Muscle layer of colon (tissue), 2 donors: ENCODE measurements at regions not wholly inside any gene's neighbourhood (a gene's known extent, or its start where the extent isn't known, plus 50 kb on each side); places are given as distances from the start of the nearest gene placed in this dataset.

Source experiments
- H3K27ac ChIP-seq: one replicate; pipeline ENCODE4 v1.7.0; 2013; ENCODE audit warnings: low read depth, mild to moderate bottlenecking, low read length, moderate library complexity
- H3K27me3 ChIP-seq, 2 donors: one replicate each; pipeline ENCODE4 v1.7.0; 2013; ENCODE audit warnings: low read length in 2 of 2, mild to moderate bottlenecking in 2 of 2; ENCODE audit not compliant: insufficient read depth in 2 of 2, control insufficient read depth in 1 of 2
- H3K36me3 ChIP-seq: one replicate; pipeline ENCODE4 v1.7.0; 2013; ENCODE audit warnings: mild to moderate bottlenecking, low read length; ENCODE audit not compliant: insufficient read depth
- H3K4me1 ChIP-seq: one replicate; pipeline ENCODE4 v1.7.0; 2013; ENCODE audit warnings: mild to moderate bottlenecking, low read length; ENCODE audit not compliant: insufficient read depth
- H3K4me3 ChIP-seq, 2 donors: one replicate each; pipeline ENCODE4 v1.7.0; 2013; ENCODE audit warnings: low read length in 2 of 2, low read depth in 1 of 2, mild to moderate bottlenecking in 1 of 2, moderate library complexity in 1 of 2
- H3K9ac ChIP-seq: one replicate; pipeline ENCODE4 v1.7.0; 2013; ENCODE audit warnings: low read length
- H3K9me3 ChIP-seq: one replicate; pipeline ENCODE4 v1.7.0; 2013; ENCODE audit warnings: mild to moderate bottlenecking, low read length
- donor health status: abdominal sarcoma.
- donor health status: Adenocarcinoma of cecum.

DNA sequence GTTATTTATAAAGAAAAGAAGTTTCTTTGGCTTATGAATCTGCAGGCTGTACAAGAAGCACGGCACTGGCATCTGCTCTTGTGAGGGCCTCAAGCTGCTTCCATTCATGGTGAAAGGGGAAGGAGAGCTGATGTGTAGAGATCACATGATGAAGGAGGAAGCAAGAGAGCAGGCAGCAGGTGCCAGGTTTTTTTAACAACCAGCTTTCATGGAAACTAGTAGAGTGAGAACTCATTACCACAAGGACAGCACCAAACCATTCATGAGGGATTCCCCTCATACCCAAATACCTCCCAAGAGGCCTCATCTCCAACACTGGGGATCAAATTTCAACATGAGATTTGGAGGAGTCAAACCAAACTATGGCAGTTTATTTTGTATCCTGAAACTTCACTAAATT is 85.8 kb upstream of the CAMK1G start:
- Histone ChIP-seq H3K27me3 (no peaks in the 10 kb centered on the region), H3K4me3 (no peak overlapping the region), H3K27ac (no peak overlapping the region), H3K4me1 (no peaks in the 10 kb centered on the region), H3K9ac (no peak overlapping the region), H3K36me3 (no peaks in the 10 kb centered on the region), H3K9me3 (no peaks in the 10 kb centered on the region)

DNA sequence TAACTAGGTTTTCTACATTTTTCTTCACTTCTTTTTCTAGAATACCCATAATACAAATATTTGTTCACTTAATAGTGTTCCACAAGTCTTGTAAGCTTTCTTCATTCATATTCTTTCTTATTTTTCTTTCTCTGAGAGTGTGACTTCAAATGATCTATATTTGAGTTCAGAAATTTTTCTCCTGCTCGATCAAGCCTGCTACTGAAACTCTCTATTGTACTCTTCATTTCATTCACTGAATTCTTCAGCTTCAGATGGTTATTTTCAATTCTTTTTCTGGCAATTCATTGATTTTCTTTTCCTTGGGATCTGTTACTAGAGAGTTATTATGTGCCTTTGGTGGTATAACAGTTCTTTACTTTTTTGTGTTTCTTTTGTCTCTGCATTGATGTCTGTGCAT is 82.5 kb upstream of the CAMK1G start:
- no peaks in the 10 kb centered on the region for H3K4me1 ChIP-seq
- no peaks in the 10 kb centered on the region for H3K36me3 ChIP-seq
- H3K27me3 ChIP-seq = no peaks in the 10 kb centered on the region
- H3K27ac ChIP-seq = no peak overlapping the region
- H3K9ac ChIP-seq = no peak overlapping the region
- no peak overlapping the region for H3K4me3 ChIP-seq
- no peaks in the 10 kb centered on the region for H3K9me3 ChIP-seq

DNA sequence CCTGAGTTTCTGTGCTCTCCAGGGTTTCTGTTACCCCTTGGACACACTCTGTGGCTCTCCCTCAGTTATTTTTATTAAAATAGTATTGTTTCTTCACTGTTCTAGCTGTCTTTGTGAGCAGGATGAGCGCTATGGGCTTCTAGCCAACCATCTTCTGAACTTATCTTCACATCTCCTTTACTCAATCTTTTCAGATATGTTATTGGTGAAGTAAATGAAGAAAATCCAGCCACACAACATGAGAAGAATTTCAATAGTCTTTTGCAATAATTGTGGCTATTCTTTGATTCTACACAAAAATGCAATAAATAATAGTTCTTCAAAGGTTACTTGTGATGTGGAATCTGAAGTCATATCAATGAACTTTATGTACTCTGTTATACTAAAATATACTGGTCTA is 80.3 kb upstream of the CAMK1G start:
- H3K9ac ChIP-seq = no peak overlapping the region
- no peak overlapping the region for H3K4me3 ChIP-seq
- H3K27me3 ChIP-seq = no peaks in the 10 kb centered on the region
- no peaks in the 10 kb centered on the region for H3K36me3 ChIP-seq
- H3K4me1 ChIP-seq = no peaks in the 10 kb centered on the region
- no peak overlapping the region for H3K27ac ChIP-seq
- H3K9me3 ChIP-seq = no peaks in the 10 kb centered on the region

DNA sequence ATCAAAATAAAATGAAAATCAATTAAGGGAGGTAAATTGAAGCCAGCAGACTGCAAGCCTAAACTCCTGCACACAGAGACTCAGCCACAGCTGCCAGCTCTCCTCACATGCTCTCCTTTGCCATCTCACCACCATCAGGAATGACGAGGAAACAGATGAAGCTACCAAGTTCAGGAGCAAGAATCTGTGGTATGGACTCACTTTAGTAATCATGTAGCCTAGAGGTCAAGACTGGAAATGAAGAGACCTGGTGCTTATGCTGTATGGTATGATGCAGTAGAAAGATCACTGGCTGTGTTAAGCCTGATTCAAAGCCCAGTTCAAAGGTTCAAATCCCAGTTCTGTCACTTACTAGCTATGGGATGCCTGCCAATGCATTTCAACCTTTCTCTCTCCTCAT is 78.9 kb upstream of the CAMK1G start:
- Histone ChIP-seq H3K36me3 (no peaks in the 10 kb centered on the region), H3K4me1 (no peaks in the 10 kb centered on the region), H3K4me3 (no peak overlapping the region), H3K27me3 (no peaks in the 10 kb centered on the region), H3K27ac (no peak overlapping the region), H3K9ac (no peak overlapping the region), H3K9me3 (no peaks in the 10 kb centered on the region)

DNA sequence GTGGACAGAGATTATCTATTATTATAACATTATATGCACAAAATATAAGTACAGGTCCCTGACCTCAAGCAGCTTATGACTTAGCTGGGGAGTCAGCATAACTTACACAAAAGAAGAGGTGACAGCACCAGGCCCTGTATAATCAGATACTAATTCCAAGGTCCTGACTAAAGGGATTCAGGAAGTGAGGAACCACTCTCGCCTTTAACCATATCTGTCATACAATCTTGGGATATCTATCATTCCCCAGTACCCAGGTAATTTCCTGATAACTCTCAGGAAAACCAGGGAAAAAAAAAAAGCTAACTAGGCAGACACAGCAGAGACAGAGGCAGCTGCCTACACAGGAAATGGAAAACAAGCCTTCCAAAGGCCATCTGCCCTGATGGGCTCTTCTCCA is 78.5 kb upstream of the CAMK1G start:
- Histone ChIP-seq H3K9me3 (no peaks in the 10 kb centered on the region), H3K27me3 (no peaks in the 10 kb centered on the region), H3K4me3 (no peak overlapping the region), H3K4me1 (no peaks in the 10 kb centered on the region), H3K27ac (no peak overlapping the region), H3K36me3 (no peaks in the 10 kb centered on the region), H3K9ac (no peak overlapping the region)

DNA sequence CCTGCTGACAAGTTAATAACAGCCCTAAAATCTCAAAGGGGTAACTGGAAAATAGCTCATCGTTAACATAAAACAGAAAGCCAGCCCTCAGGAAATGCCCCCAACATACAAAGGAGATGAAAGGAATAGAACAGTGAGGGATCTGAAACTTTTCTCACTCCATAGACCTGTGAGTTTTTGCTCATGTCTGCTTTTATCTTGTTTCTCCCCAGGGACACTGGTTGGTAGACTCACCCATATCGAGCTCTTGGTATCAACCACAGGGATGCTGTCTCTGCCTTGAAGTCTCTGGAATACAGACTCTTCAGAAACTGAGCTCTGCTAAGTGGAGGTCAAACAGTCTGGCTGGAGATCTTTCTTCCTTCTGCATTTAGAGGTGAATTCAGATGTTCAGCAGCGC is 77.4 kb upstream of the CAMK1G start:
- Histone ChIP-seq H3K4me3 (no peak overlapping the region), H3K27me3 (no peaks in the 10 kb centered on the region), H3K4me1 (no peaks in the 10 kb centered on the region), H3K9ac (no peak overlapping the region), H3K36me3 (no peaks in the 10 kb centered on the region), H3K27ac (no peak overlapping the region), H3K9me3 (no peaks in the 10 kb centered on the region)

DNA sequence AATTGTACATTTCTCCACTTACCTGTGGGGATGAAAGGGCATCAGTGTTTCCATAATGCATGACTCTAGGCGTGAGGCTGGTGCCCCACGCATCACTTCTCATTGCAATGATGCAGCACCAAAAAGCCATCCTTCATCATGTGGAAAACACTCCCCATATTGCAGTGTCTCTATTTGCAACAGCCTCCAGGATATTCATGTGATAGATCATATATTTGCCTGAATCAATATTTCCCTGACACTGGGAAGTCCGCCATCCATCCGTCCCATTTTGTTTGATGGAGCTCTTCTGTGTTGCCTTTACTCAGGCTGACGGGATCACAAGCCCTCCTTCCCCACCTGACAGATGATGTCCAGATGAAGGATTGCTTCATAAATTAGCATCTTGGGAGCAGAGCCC is 74.5 kb upstream of the CAMK1G start:
- Histone ChIP-seq H3K36me3 (no peaks in the 10 kb centered on the region), H3K9ac (no peak overlapping the region), H3K27me3 (no peaks in the 10 kb centered on the region), H3K4me1 (no peaks in the 10 kb centered on the region), H3K4me3 (no peak overlapping the region), H3K27ac (no peak overlapping the region), H3K9me3 (no peaks in the 10 kb centered on the region)

DNA sequence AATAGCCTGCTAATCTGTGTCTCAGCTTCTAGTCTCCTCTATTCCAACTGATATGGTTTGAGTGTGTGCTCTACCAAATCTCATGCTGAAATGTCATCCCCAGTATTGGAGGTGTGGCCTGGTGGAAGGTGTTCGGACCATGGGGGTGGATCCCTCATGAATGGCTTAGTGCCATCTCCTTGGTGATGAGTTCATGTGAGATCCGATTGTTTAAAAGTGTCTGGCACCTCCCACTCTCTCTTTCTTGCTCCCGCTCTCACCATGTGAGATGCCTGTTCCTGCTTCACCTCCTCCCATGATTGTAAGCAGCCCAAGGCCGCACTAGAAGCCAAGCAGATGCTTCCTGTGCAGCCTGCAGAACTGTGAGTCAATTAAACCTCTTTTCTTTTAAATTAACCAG is 73.5 kb upstream of the CAMK1G start:
- no peak overlapping the region for H3K9ac ChIP-seq
- no peaks in the 10 kb centered on the region for H3K36me3 ChIP-seq
- H3K9me3 ChIP-seq = no peaks in the 10 kb centered on the region
- H3K4me1 ChIP-seq = no peaks in the 10 kb centered on the region
- H3K27ac ChIP-seq = no peak overlapping the region
- no peaks in the 10 kb centered on the region for H3K27me3 ChIP-seq
- H3K4me3 ChIP-seq = no peak overlapping the region

DNA sequence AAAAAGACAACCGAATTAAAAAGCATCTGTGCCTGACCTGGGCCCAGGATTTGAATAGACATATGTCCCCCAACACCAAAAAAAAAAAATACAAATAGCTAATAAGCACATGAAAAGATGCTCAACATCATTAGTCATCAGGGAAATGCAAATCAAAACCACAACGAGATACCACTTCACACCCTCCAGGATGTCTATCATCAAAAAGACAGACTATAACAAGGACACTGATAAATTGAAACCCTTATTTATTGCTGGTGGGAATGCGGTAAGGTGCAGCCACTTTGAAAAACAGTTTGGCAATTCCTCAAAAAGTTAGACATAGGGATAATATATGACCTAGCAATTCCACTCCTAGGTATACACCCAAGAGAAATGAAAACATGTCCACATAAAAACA is 72.3 kb upstream of the CAMK1G start:
- Histone ChIP-seq H3K4me3 (no peak overlapping the region), H3K27me3 (no peaks in the 10 kb centered on the region), H3K9ac (no peak overlapping the region), H3K27ac (no peak overlapping the region), H3K9me3 (no peaks in the 10 kb centered on the region), H3K36me3 (no peaks in the 10 kb centered on the region), H3K4me1 (no peaks in the 10 kb centered on the region)

DNA sequence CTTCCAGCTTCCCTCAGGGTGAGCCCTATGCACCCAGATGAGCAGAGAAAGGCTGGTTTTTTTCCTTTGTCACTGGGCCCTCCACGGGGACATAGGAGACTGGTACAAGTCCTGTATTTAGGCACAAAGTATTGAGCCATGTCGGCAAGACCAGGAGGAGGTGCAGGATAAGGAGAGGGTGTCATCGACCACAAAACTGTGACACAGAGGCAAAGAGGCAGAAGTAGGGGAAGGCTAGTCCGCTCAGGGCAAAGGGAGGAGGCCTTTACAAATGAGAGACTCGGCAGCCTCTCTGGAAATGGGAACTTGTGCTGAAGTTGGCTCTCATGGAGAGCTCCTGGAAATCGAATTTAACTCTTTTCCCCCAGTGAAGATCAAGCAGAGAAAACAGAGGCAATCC is 70.7 kb upstream of the CAMK1G start:
- H3K4me3 ChIP-seq = no peak overlapping the region

DNA sequence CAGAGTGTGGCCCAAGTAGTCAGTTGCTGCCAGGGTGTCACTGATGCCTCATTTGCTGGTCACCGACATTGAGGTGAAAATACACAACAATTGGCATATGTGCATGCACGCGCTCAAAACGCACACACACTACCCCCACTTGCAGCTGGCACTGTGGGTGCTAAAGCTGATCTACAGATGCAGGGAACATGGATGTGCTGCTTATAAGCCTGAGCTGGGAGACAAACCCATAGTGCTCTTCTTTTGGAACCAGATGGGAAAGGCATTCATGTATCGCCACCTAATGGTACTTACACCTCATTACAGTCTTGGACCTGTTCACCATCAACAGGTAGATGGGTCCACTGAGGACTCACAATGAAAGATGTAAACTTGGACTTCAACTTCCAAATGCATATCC is 70.3 kb upstream of the CAMK1G start:
- H3K36me3 ChIP-seq = no peaks in the 10 kb centered on the region
- no peaks in the 10 kb centered on the region for H3K27me3 ChIP-seq

More for the DNA sequence above, 70.7 kb upstream of the CAMK1G start:
- Histone ChIP-seq H3K27me3 (no peaks in the 10 kb centered on the region), H3K4me1 (no peaks in the 10 kb centered on the region), H3K9ac (no peak overlapping the region), H3K36me3 (no peaks in the 10 kb centered on the region), H3K9me3 (no peaks in the 10 kb centered on the region), H3K27ac (no peak overlapping the region)

DNA sequence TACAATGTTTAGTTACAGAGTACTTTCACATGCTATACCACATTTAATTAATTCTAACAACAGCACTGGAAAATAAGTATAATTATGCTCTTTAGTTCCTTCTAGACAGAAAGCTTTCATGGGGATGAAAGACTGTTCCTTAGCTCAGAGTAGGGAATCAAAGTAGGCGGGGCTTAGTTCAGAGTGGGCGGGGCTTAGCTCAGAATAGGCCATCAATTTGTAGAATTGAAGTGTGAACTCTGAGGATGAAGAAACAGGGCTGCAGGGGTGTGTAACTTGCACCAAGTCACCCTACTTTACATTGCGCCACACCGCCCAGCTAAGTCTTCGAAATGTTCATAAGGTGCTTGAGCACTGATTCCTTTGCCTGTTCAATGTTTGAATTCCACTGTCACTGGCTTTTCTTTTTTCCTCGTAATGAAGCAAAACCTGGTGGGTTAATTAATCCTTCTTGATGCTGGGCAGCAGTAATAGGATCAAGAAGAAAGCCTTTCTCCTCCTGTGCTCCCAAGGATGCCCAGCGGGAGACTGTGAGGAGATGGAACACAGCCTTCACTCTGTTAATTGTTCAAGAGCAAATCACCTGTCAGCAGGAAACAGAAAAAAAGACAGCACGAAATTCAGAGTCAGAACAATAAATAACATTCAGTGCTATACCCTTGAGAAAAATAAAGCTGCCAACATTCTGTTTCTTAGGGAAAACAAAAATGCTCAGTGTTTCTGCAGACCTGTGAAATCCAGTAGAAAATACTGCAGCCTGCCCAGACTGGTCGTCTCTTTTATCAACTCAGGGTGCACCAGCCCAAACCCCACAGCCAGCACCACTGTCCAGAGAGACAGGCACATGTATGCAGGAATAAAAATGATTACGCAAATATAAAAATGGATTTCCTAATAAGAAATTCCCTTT is 66.5 kb upstream of the CAMK1G start:
- Histone ChIP-seq H3K4me1 (no peaks in the 10 kb centered on the region), H3K9me3 (no peaks in the 10 kb centered on the region), H3K27ac (no peak overlapping the region), H3K9ac (no peak overlapping the region), H3K27me3 (no peaks in the 10 kb centered on the region), H3K36me3 (no peaks in the 10 kb centered on the region), H3K4me3 (no peak overlapping the region)

More for the DNA sequence above, 70.3 kb upstream of the CAMK1G start:
- Histone ChIP-seq H3K4me3 (no peak overlapping the region), H3K9me3 (no peaks in the 10 kb centered on the region), H3K27ac (no peak overlapping the region), H3K9ac (no peak overlapping the region), H3K4me1 (no peaks in the 10 kb centered on the region)
